DOHH2 (cell line): ENCODE measurements at regions not wholly inside any gene's neighbourhood (a gene's known extent, or its start where the extent isn't known, plus 50 kb on each side); places are given as distances from the start of the nearest gene placed in this dataset.

Source experiments
- H3F3A ChIP-seq: fragments of 200-600 bp; sonication (generic), shearing (Covaris generic); 2 replicates; pipeline ENCODE4 v1.6.0; 2016; ENCODE audit warnings: antibody characterized with exemption, mild to moderate bottlenecking; ENCODE audit not compliant: control insufficient read depth, insufficient read depth
- H3K27ac ChIP-seq: fragments of 200-600 bp; sonication (generic); 2 replicates; pipeline ENCODE4 v1.5.1; 2014; ENCODE audit warnings: low read depth, mild to moderate bottlenecking, low read length, moderate library complexity
- H3K27me3 ChIP-seq: fragments of 200-600 bp; sonication (generic); 2 replicates; pipeline ENCODE4 v1.6.1; 2014; ENCODE audit warnings: mild to moderate bottlenecking, low read length, mixed read lengths; ENCODE audit not compliant: control insufficient read depth
- H3K36me3 ChIP-seq: fragments of 200-600 bp; sonication (generic); 2 replicates; pipeline ENCODE4 v1.6.1; 2014; ENCODE audit warnings: mild to moderate bottlenecking, low read length, moderate library complexity, mixed read lengths; ENCODE audit not compliant: control insufficient read depth
- H3K4me1 ChIP-seq: fragments of 200-600 bp; sonication (generic); 2 replicates; pipeline ENCODE4 v1.6.1; 2014; ENCODE audit warnings: mild to moderate bottlenecking, low read length, mixed read lengths; ENCODE audit not compliant: control insufficient read depth
- H3K4me2 ChIP-seq: fragments of 200-600 bp; sonication (generic); 2 replicates; pipeline ENCODE4 v1.6.0; 2014; ENCODE audit warnings: mild to moderate bottlenecking, low read length, moderate library complexity
- H3K4me3 ChIP-seq: fragments of 200-600 bp; sonication (generic); 2 replicates; pipeline ENCODE4 v1.5.1; 2014; ENCODE audit warnings: mild to moderate bottlenecking, low read length, mixed read lengths
- H3K79me2 ChIP-seq: fragments of 200-600 bp; sonication (generic); 2 replicates; pipeline ENCODE4 v1.6.1; 2014; ENCODE audit warnings: mild to moderate bottlenecking, low read length, mixed read lengths; ENCODE audit not compliant: control insufficient read depth
- H3K9me2 ChIP-seq: fragments of 200-600 bp; sonication (generic); replicated peaks from 2 replicates; pipeline ENCODE4 v1.6.1; 2014; ENCODE audit warnings: mild to moderate bottlenecking, low read length, mixed read lengths; ENCODE audit not compliant: control insufficient read depth
- H3K9me3 ChIP-seq: fragments of 200-600 bp; sonication (generic); 2 replicates; pipeline ENCODE4 v1.6.1; 2014; ENCODE audit warnings: antibody characterized with exemption, low read length, mixed read lengths; ENCODE audit not compliant: control insufficient read depth, insufficient read depth
- H4K20me1 ChIP-seq: fragments of 200-600 bp; sonication (generic); 2 replicates; pipeline ENCODE4 v1.6.0; 2014; ENCODE audit warnings: low read depth, mild to moderate bottlenecking, antibody characterized with exemption, low read length, moderate library complexity; ENCODE audit not compliant: control insufficient read depth, insufficient read depth
- CTCF ChIP-seq: fragments of 200-600 bp; sonication (generic); IDR thresholded peaks from one replicate; pipeline ENCODE4 v1.5.1; 2014; ENCODE audit warnings: antibody characterized with exemption, mild to moderate bottlenecking, low read depth, low read length; ENCODE audit not compliant: poor library complexity, severe bottlenecking
- EZH2phosphoT487 ChIP-seq: fragments of 200-600 bp; sonication (generic); IDR thresholded peaks from 2 replicates; pipeline ENCODE4 v1.6.1; 2017; ENCODE audit warnings: borderline replicate concordance, mild to moderate bottlenecking, antibody characterized with exemption, low read length, moderate library complexity, mixed read lengths

GRCh38 chr15:62453981-62454380 lies 288.9 kb upstream of the C2CD4B start:
- no peaks in the 10 kb centered on the region for H3K9me3 ChIP-seq
- H3K9me2 ChIP-seq, result no peaks in the 10 kb centered on the region
- H3K4me2 ChIP-seq, result no peak overlapping the region
- H3K27ac ChIP-seq, result no peak overlapping the region
- H3K4me1 ChIP-seq, result no peaks in the 10 kb centered on the region
- no peaks in the 10 kb centered on the region for H3F3A ChIP-seq
- H3K4me3 ChIP-seq, result no peak overlapping the region
- H4K20me1 ChIP-seq, result no peaks in the 10 kb centered on the region
- H3K27me3 ChIP-seq, result no peaks in the 10 kb centered on the region
- no peaks in the 10 kb centered on the region for H3K36me3 ChIP-seq
- no peaks in the 10 kb centered on the region for H3K79me2 ChIP-seq
- no peak for TF ChIP-seq CTCF
- no peak for TF ChIP-seq EZH2phosphoT487

- Histone ChIP-seq H3K36me3 (no peaks in the 10 kb centered on the region), H3K27me3 (no peaks in the 10 kb centered on the region), H3K27ac (no peak overlapping the region), H3K9me2 (no peaks in the 10 kb centered on the region), H3K4me1 (no peaks in the 10 kb centered on the region), H4K20me1 (no peaks in the 10 kb centered on the region), H3K4me3 (no peak overlapping the region), H3K79me2 (no peaks in the 10 kb centered on the region), H3F3A (no peaks in the 10 kb centered on the region), H3K4me2 (no peak overlapping the region), H3K9me3 (no peaks in the 10 kb centered on the region)
- TF ChIP-seq EZH2phosphoT487 (no peak), CTCF (no peak)
These were observed 289.6 kb upstream of the C2CD4B start for GRCh38 chr15:62454567-62455172.

- H3K27me3 ChIP-seq, result no peaks in the 10 kb centered on the region
- TF ChIP-seq EZH2phosphoT487 (no peak), CTCF (no peak)
- no peak overlapping the region for H3K27ac ChIP-seq
These were observed 290.4 kb upstream of the C2CD4B start for GRCh38 chr15:62455441-62455921.

More at GRCh38 chr15:62455441-62455921, 290.4 kb upstream of the C2CD4B start:
- Histone ChIP-seq H3K4me2 (no peak overlapping the region), H3F3A (no peaks in the 10 kb centered on the region), H3K4me3 (no peak overlapping the region), H4K20me1 (no peaks in the 10 kb centered on the region), H3K9me3 (no peaks in the 10 kb centered on the region), H3K36me3 (no peaks in the 10 kb centered on the region), H3K79me2 (no peaks in the 10 kb centered on the region), H3K9me2 (no peaks in the 10 kb centered on the region), H3K4me1 (no peaks in the 10 kb centered on the region)
